ENCODE measurements at regions not wholly inside any gene's neighbourhood (a gene's known extent, or its start where the extent isn't known, plus 50 kb on each side); places are given as distances from the start of the nearest gene placed in this dataset.

- Histone ChIP-seq H3K27ac (no peak overlapping the region), H3K27me3 (no peaks in the 10 kb centered on the region), H3K9me3 (peaks cover 0 to 10% (median 0%) of the 10 kb centered on the region in 12 donors), H3K36me3 (no peaks in the 10 kb centered on the region), H3K4me3 (no peak overlapping the region), H3K4me1 (no peaks in the 10 kb centered on the region)
- DNase-seq (no peak), ATAC-seq (no peak)
- WGBS, 4 donors = 83 to 89% (median 86%) methylated on average over 4 of the region's 4 CpGs
- TF ChIP-seq POLR2A (IDR thresholded peaks at IDR 0.05) (no peak), CTCF (IDR thresholded peaks at IDR 0.05) (no peak)
- intact Hi-C loops (cut with DNase I) = no loop called here
Observed at GRCh38 chr18:51580580-51580979, 383.1 kb upstream of the MEX3C start.

GRCh38 chr18:51582551-51582950, 385.1 kb upstream of the MEX3C start:
- DNase-seq = no peak
- Histone ChIP-seq H3K27ac (no peak overlapping the region), H3K4me1 (no peaks in the 10 kb centered on the region), H3K36me3 (no peaks in the 10 kb centered on the region), H3K9me3 (peaks cover 0 to 7% (median 0%) of the 10 kb centered on the region in 12 donors), H3K27me3 (no peaks in the 10 kb centered on the region), H3K4me3 (no peak overlapping the region)
- no peak for ATAC-seq
- 79 to 90% (median 86%) methylated on average over 2 of the region's 2 CpGs for WGBS, 4 donors
- no peak for TF ChIP-seq POLR2A (IDR thresholded peaks at IDR 0.05)
- TF ChIP-seq CTCF (IDR thresholded peaks at IDR 0.05) = no peak
- intact Hi-C loops (cut with DNase I) = no loop called here

GRCh38 chr18:51588616-51589015, 391.1 kb upstream of the MEX3C start:
- Histone ChIP-seq H3K27ac (no peak overlapping the region), H3K4me3 (no peak overlapping the region), H3K9me3 (no peaks in the 10 kb centered on the region), H3K36me3 (no peaks in the 10 kb centered on the region), H3K4me1 (no peaks in the 10 kb centered on the region), H3K27me3 (no peaks in the 10 kb centered on the region)
- intact Hi-C loops (cut with DNase I) = no loop called here
- WGBS, 4 donors = 56 to 80% (median 78%) methylated on average over 3 of the region's 3 CpGs
- ATAC-seq (no peak), DNase-seq (no peak)
- TF ChIP-seq CTCF (IDR thresholded peaks at IDR 0.05) (no peak), POLR2A (IDR thresholded peaks at IDR 0.05) (no peak)

GRCh38 chr18:51593931-51594330, 396.4 kb upstream of the MEX3C start:
- ATAC-seq (no peak), DNase-seq (no peak)
- WGBS, 4 donors = 65 to 82% (median 74%) methylated on average over 2 of the region's 2 CpGs
- intact Hi-C loops (cut with DNase I) = no loop called here
- H3K27ac ChIP-seq = no peak overlapping the region
- H3K36me3 ChIP-seq = no peaks in the 10 kb centered on the region
- no peak for TF ChIP-seq POLR2A (IDR thresholded peaks at IDR 0.05)
- no peak for TF ChIP-seq CTCF (IDR thresholded peaks at IDR 0.05)
- no peaks in the 10 kb centered on the region for H3K27me3 ChIP-seq
- no peak overlapping the region for H3K4me3 ChIP-seq
- H3K4me1 ChIP-seq = no peaks in the 10 kb centered on the region
- H3K9me3 ChIP-seq = peaks cover 0 to 17% (median 10%) of the 10 kb centered on the region in 12 donors

All from heart left ventricle (tissue), 16 donors.